Liver (tissue), 8 donors: ENCODE measurements at regions not wholly inside any gene's neighbourhood (a gene's known extent, or its start where the extent isn't known, plus 50 kb on each side); places are given as distances from the start of the nearest gene placed in this dataset.

ENCODE experiments used
- DNase-seq: peaks from one replicate; pipeline ENCODE4 v3.0.0-alpha.2; 2017; ENCODE audit warnings: low spot score
- H3K27ac ChIP-seq, 2 donors: one replicate each; pipeline ENCODE4 v1.7.0; 2013; ENCODE audit warnings: inconsistent platforms in 2 of 2, low read length in 2 of 2, control low read depth in 1 of 2, low read depth in 1 of 2, mild to moderate bottlenecking in 1 of 2
- H3K27me3 ChIP-seq, 4 donors: one replicate each; pipeline versions ENCODE4 v1.6.1 to v1.7.0; 2013; ENCODE audit warnings: low read length in 3 of 4, inconsistent platforms in 1 of 4, mild to moderate bottlenecking in 1 of 4, moderate library complexity in 1 of 4; ENCODE audit not compliant: control insufficient read depth in 4 of 4, insufficient read depth in 4 of 4
- H3K36me3 ChIP-seq, 4 donors: one replicate each; pipeline versions ENCODE4 v1.6.1 to v1.7.0; 2013; ENCODE audit warnings: low read length in 3 of 4, mild to moderate bottlenecking in 3 of 4, low read depth in 1 of 4, moderate library complexity in 1 of 4; ENCODE audit not compliant: control insufficient read depth in 4 of 4, insufficient read depth in 3 of 4
- H3K4me1 ChIP-seq, 4 donors: one replicate each; pipeline versions ENCODE4 v1.6.1 to v1.7.0; 2013; ENCODE audit warnings: low read length in 3 of 4, mild to moderate bottlenecking in 3 of 4, moderate library complexity in 1 of 4; ENCODE audit not compliant: control insufficient read depth in 4 of 4, insufficient read depth in 4 of 4
- H3K4me3 ChIP-seq, 3 donors: one replicate each; pipeline versions ENCODE4 v1.6.1 to v1.7.0; 2013; ENCODE audit warnings: low read length in 3 of 3, control low read depth in 1 of 3, low read depth in 1 of 3, mild to moderate bottlenecking in 1 of 3
- H3K9ac ChIP-seq, 2 donors: one replicate each; pipeline ENCODE4 v1.7.0; 2013; ENCODE audit warnings: low read length in 2 of 2, mild to moderate bottlenecking in 2 of 2, moderate library complexity in 2 of 2, control low read depth in 1 of 2, low read depth in 1 of 2
- H3K9me3 ChIP-seq, 4 donors: one replicate each; pipeline versions ENCODE4 v1.6.1 to v1.7.0; 2013; ENCODE audit warnings: low read length in 3 of 4; ENCODE audit not compliant: control insufficient read depth in 4 of 4
- EGR1 ChIP-seq, 2 donors: IDR thresholded peaks; 2 replicates each; pipeline ENCODE4 v1.6.1; 2016 to 2018; ENCODE audit warnings: antibody characterized with exemption in 2 of 2, low read depth in 2 of 2
- FOXA1 ChIP-seq: IDR thresholded peaks from 2 replicates; pipeline ENCODE4 v1.6.1; 2016; ENCODE audit warnings: antibody characterized with exemption
- FOXA2 ChIP-seq: IDR thresholded peaks from 2 replicates; pipeline ENCODE4 v1.6.1; 2016; ENCODE audit warnings: antibody characterized with exemption
- GABPA ChIP-seq, 2 donors: IDR thresholded peaks in 1 of 2; conservative IDR thresholded peaks in 1 of 2; 2 replicates each; pipeline ENCODE4 v1.6.1; 2016; ENCODE audit warnings: antibody characterized with exemption in 2 of 2, mild to moderate bottlenecking in 1 of 2, moderate library complexity in 1 of 2
- HNF4A ChIP-seq, 2 donors: conservative IDR thresholded peaks; 2 replicates each; pipeline ENCODE4 v1.6.1; 2016; ENCODE audit warnings: antibody characterized with exemption in 2 of 2, mild to moderate bottlenecking in 2 of 2
- HNF4G ChIP-seq: IDR thresholded peaks from 2 replicates; pipeline ENCODE4 v1.6.1; 2016; ENCODE audit warnings: antibody characterized with exemption
- JUND ChIP-seq, 2 donors: IDR thresholded peaks; 2 replicates each; pipeline ENCODE4 v1.6.1; 2016; ENCODE audit warnings: antibody characterized with exemption in 2 of 2
- NR2F2 ChIP-seq: IDR thresholded peaks from 2 replicates; pipeline ENCODE4 v1.6.1; 2016; ENCODE audit warnings: antibody characterized with exemption
- RAD21 ChIP-seq, 2 donors: IDR thresholded peaks; 2 replicates each; pipeline ENCODE4 v1.6.1; 2016; ENCODE audit warnings: antibody characterized with exemption in 2 of 2, mild to moderate bottlenecking in 2 of 2
- RXRA ChIP-seq, 2 donors: IDR thresholded peaks; 2 replicates each; pipeline ENCODE4 v1.6.1; 2017 to 2018; ENCODE audit warnings: antibody characterized with exemption in 2 of 2, mild to moderate bottlenecking in 1 of 2
- SP1 ChIP-seq: IDR thresholded peaks from 2 replicates; pipeline ENCODE4 v1.6.1; 2018; ENCODE audit warnings: antibody characterized with exemption, mild to moderate bottlenecking
- TAF1 ChIP-seq: conservative IDR thresholded peaks from 2 replicates; pipeline ENCODE4 v1.6.1; 2016; ENCODE audit warnings: antibody characterized with exemption, mild to moderate bottlenecking
- YY1 ChIP-seq: IDR thresholded peaks from 2 replicates; pipeline ENCODE4 v1.6.1; 2016; ENCODE audit warnings: antibody characterized with exemption, mild to moderate bottlenecking
- WGBS: extraction: QIAGEN DNeasy Blood & Tissue Kit; methylation state at CpG from one replicate; pipeline ENCODE4 v1.1.7; 2013; 5-methylcytosine and 5-hydroxymethylcytosine counted together
- TF ChIP-seq, protein P1 (sequence below): IDR thresholded peaks from 2 replicates; pipeline ENCODE4 v1.6.1; 2016; ENCODE audit warnings: antibody characterized with exemption, mild to moderate bottlenecking
- TF ChIP-seq, protein P2 (sequence below): IDR thresholded peaks from 2 replicates; pipeline ENCODE4 v1.6.1; 2016; ENCODE audit warnings: antibody characterized with exemption
- TF ChIP-seq, protein P3 (sequence below): IDR thresholded peaks from 2 replicates; pipeline ENCODE4 v1.6.1; 2016; ENCODE audit warnings: antibody characterized with exemption
- TF ChIP-seq, protein P4 (sequence below): fragments of 150-350 bp; IDR thresholded peaks from 2 replicates; pipeline ENCODE4 v1.5.1; 2017; ENCODE audit warnings: improper control_type of control experiment, low read depth, low read length; ENCODE audit not compliant: missing input control
- TF ChIP-seq, protein P5 (sequence below): IDR thresholded peaks from 2 replicates; pipeline ENCODE4 v1.6.1; 2016; ENCODE audit warnings: antibody characterized with exemption
- donor health status: healthy.
- donor health status: healthy.
- donor health status: healthy.
- donor health status: healthy.
- donor health status: healthy.

DNA sequence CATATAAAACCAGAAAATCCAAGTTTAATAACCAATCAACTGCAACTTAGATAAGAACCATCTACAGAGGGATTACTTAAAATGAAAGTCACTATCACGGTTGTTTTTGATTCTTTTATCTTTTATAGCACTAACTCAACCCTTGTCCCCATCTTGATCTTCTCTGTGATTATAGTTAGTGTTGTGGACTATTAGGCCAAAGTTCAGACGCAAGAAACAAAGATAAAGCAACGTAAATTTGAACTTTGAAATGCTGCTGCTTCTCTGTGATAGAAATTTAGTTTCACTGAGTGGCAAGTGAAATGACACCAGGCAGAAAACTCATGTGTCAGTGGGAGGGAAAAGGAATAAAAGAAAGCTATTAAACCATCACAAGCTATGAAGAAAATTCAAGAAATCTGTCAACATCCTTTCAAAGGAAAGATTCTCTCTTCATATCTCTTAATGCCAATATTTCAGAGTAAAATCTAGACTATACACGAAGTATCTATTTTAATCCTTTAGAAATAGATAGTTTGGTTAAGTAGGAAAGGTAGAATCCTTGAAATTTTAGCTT, 71.8 kb upstream of the MALRD1 start (continued):
- TF ChIP-seq, protein P1, sequence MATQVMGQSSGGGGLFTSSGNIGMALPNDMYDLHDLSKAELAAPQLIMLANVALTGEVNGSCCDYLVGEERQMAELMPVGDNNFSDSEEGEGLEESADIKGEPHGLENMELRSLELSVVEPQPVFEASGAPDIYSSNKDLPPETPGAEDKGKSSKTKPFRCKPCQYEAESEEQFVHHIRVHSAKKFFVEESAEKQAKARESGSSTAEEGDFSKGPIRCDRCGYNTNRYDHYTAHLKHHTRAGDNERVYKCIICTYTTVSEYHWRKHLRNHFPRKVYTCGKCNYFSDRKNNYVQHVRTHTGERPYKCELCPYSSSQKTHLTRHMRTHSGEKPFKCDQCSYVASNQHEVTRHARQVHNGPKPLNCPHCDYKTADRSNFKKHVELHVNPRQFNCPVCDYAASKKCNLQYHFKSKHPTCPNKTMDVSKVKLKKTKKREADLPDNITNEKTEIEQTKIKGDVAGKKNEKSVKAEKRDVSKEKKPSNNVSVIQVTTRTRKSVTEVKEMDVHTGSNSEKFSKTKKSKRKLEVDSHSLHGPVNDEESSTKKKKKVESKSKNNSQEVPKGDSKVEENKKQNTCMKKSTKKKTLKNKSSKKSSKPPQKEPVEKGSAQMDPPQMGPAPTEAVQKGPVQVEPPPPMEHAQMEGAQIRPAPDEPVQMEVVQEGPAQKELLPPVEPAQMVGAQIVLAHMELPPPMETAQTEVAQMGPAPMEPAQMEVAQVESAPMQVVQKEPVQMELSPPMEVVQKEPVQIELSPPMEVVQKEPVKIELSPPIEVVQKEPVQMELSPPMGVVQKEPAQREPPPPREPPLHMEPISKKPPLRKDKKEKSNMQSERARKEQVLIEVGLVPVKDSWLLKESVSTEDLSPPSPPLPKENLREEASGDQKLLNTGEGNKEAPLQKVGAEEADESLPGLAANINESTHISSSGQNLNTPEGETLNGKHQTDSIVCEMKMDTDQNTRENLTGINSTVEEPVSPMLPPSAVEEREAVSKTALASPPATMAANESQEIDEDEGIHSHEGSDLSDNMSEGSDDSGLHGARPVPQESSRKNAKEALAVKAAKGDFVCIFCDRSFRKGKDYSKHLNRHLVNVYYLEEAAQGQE = no peak
- TF ChIP-seq HNF4A (conservative IDR thresholded peaks at IDR 0.05) (no peak), FOXA2 (no peak), NR2F2 (no peak), TAF1 (no peak), JUND (IDR thresholded peaks at IDR 0.05) (no peak), RXRA (IDR thresholded peaks at IDR 0.05) (no peak), HNF4G (no peak), SP1 (no peak), GABPA (IDR thresholded peaks at IDR 0.05 in 1 of 2, conservative IDR thresholded peaks at IDR 0.05 in 1 of 2) (no peak), YY1 (no peak)
- TF ChIP-seq, protein P2, sequence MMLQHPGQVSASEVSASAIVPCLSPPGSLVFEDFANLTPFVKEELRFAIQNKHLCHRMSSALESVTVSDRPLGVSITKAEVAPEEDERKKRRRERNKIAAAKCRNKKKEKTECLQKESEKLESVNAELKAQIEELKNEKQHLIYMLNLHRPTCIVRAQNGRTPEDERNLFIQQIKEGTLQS = no peak

DNA sequence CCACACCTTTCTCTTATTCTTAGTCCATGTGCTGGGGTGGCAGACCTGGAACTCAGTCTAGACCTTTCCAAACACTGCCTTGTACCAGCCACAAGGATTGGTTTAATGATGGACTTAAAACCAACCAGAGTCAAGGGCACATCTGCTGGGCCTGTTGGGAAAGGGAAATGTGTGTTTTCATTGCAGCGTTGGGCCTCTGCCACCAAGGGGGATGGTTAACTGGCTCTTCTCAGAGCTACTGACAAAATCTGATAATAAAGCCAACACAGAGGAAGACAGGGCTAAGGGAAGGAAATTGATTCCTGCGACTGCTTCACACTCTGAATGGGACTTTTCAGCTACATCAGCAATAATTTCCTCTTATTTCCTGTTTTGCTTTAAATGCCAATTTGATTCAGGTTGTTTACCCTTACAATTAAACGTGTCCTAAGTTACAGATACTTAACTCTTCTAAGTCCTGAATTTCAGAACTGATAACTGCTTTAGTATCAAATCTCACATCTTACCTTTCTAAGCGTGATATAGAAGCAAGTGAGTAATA, 68.4 kb upstream of the MALRD1 start:
- DNase-seq = no peak
- TF ChIP-seq TAF1 (no peak), HNF4G (no peak), RAD21 (IDR thresholded peaks at IDR 0.05) (no peak), RXRA (IDR thresholded peaks at IDR 0.05) (no peak), FOXA1 (no peak), NR2F2 (no peak), EGR1 (IDR thresholded peaks at IDR 0.05; ENCODE audit: low read depth in 2 of 2) (no peak), FOXA2 (no peak), YY1 (no peak)
- TF ChIP-seq, protein P3, sequence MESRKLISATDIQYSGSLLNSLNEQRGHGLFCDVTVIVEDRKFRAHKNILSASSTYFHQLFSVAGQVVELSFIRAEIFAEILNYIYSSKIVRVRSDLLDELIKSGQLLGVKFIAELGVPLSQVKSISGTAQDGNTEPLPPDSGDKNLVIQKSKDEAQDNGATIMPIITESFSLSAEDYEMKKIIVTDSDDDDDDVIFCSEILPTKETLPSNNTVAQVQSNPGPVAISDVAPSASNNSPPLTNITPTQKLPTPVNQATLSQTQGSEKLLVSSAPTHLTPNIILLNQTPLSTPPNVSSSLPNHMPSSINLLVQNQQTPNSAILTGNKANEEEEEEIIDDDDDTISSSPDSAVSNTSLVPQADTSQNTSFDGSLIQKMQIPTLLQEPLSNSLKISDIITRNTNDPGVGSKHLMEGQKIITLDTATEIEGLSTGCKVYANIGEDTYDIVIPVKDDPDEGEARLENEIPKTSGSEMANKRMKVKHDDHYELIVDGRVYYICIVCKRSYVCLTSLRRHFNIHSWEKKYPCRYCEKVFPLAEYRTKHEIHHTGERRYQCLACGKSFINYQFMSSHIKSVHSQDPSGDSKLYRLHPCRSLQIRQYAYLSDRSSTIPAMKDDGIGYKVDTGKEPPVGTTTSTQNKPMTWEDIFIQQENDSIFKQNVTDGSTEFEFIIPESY = no peak
- TF ChIP-seq, protein P2 = no peak
- TF ChIP-seq, protein P4, sequence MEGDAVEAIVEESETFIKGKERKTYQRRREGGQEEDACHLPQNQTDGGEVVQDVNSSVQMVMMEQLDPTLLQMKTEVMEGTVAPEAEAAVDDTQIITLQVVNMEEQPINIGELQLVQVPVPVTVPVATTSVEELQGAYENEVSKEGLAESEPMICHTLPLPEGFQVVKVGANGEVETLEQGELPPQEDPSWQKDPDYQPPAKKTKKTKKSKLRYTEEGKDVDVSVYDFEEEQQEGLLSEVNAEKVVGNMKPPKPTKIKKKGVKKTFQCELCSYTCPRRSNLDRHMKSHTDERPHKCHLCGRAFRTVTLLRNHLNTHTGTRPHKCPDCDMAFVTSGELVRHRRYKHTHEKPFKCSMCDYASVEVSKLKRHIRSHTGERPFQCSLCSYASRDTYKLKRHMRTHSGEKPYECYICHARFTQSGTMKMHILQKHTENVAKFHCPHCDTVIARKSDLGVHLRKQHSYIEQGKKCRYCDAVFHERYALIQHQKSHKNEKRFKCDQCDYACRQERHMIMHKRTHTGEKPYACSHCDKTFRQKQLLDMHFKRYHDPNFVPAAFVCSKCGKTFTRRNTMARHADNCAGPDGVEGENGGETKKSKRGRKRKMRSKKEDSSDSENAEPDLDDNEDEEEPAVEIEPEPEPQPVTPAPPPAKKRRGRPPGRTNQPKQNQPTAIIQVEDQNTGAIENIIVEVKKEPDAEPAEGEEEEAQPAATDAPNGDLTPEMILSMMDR = no peak
- TF ChIP-seq, protein P5, sequence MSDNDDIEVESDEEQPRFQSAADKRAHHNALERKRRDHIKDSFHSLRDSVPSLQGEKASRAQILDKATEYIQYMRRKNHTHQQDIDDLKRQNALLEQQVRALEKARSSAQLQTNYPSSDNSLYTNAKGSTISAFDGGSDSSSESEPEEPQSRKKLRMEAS = no peak
- TF ChIP-seq, protein P1 = no peak

More for the DNA sequence above, 68.4 kb upstream of the MALRD1 start:
- H3K9ac ChIP-seq = no peak overlapping the region
- H3K9me3 ChIP-seq = no peaks in the 10 kb centered on the region
- no peak overlapping the region for H3K4me3 ChIP-seq
- 53% methylated on average over 4 of the region's 4 CpGs for WGBS
- H3K27ac ChIP-seq = no peak overlapping the region
- H3K4me1 ChIP-seq = no peaks in the 10 kb centered on the region
- no peaks in the 10 kb centered on the region for H3K36me3 ChIP-seq
- no peaks in the 10 kb centered on the region for H3K27me3 ChIP-seq
